ENCODE measurements at regions not wholly inside any gene's neighbourhood (a gene's known extent, or its start where the extent isn't known, plus 50 kb on each side); places are given as distances from the start of the nearest gene placed in this dataset.
A peak's percentile ranks its signal among the peaks of the same experiment; 100 is the strongest.

GRCh38 chr3:10702961-10703740 is 112.9 kb upstream of the SLC6A11 start:
- DNase-seq (ENCODE audit: low read depth, low spot score), result peak; percentile 24

- DNase-seq (ENCODE audit: low read depth, low spot score), result peak; percentile 62
These were observed 112.2 kb upstream of the SLC6A11 start for GRCh38 chr3:10703875-10704274.

- DNase-seq (ENCODE audit: low read depth, low spot score), result no peak
These were observed 109.8 kb upstream of the SLC6A11 start for GRCh38 chr3:10706156-10706739.

GRCh38 chr3:10706740-10707399 is 109.2 kb upstream of the SLC6A11 start:
- DNase-seq (ENCODE audit: low read depth, low spot score), result no peak

GRCh38 chr3:10707400-10708215 is 108.4 kb upstream of the SLC6A11 start:
- peak; percentile 32 for DNase-seq (ENCODE audit: low read depth, low spot score)

- DNase-seq (ENCODE audit: low read depth, low spot score), result no peak
These were observed 107.7 kb upstream of the SLC6A11 start for GRCh38 chr3:10708216-10708893.

- DNase-seq (ENCODE audit: low read depth, low spot score), result no peak
These were observed 106.8 kb upstream of the SLC6A11 start for GRCh38 chr3:10709110-10709781.

GRCh38 chr3:10712121-10712520 is 103.9 kb upstream of the SLC6A11 start:
- DNase-seq (ENCODE audit: low read depth, low spot score), result no peak

- DNase-seq (ENCODE audit: low read depth, low spot score), result no peak
These were observed 102.4 kb upstream of the SLC6A11 start for GRCh38 chr3:10713656-10714055.

- no peak for DNase-seq (ENCODE audit: low read depth, low spot score)
These were observed 100.1 kb upstream of the SLC6A11 start for GRCh38 chr3:10715886-10716285.

GRCh38 chr3:10716964-10717363 is 99.1 kb upstream of the SLC6A11 start:
- no peak for DNase-seq (ENCODE audit: low read depth, low spot score)

GRCh38 chr3:10717756-10718155 is 98.3 kb upstream of the SLC6A11 start:
- DNase-seq (ENCODE audit: low read depth, low spot score), result no peak

- DNase-seq (ENCODE audit: low read depth, low spot score), result no peak
These were observed 94.9 kb upstream of the SLC6A11 start for GRCh38 chr3:10721101-10721500.

GRCh38 chr3:10722911-10723310 is 93.1 kb upstream of the SLC6A11 start:
- peak; percentile 36 for DNase-seq (ENCODE audit: low read depth, low spot score)

GRCh38 chr3:10723991-10724390 is 92.0 kb upstream of the SLC6A11 start:
- DNase-seq (ENCODE audit: low read depth, low spot score), result no peak

GRCh38 chr3:10725067-10725466 is 91.0 kb upstream of the SLC6A11 start:
- DNase-seq (ENCODE audit: low read depth, low spot score), result no peak

- no peak for DNase-seq (ENCODE audit: low read depth, low spot score)
These were observed 90.2 kb upstream of the SLC6A11 start for GRCh38 chr3:10725846-10726245.

GRCh38 chr3:10726787-10727186 is 89.2 kb upstream of the SLC6A11 start:
- no peak for DNase-seq (ENCODE audit: low read depth, low spot score)

GRCh38 chr3:10729439-10729838 is 86.6 kb upstream of the SLC6A11 start:
- DNase-seq (ENCODE audit: low read depth, low spot score), result no peak

- DNase-seq (ENCODE audit: low read depth, low spot score), result no peak
These were observed 83.7 kb upstream of the SLC6A11 start for GRCh38 chr3:10732292-10732691.

GRCh38 chr3:10733297-10733696 is 82.7 kb upstream of the SLC6A11 start:
- DNase-seq (ENCODE audit: low read depth, low spot score), result no peak

All from astrocyte of the hippocampus (primary cell).